ENCODE measurements at regions not wholly inside any gene's neighbourhood (a gene's known extent, or its start where the extent isn't known, plus 50 kb on each side); places are given as distances from the start of the nearest gene placed in this dataset.
"Not testable (repeated sequence)": the region's sequence is repeated elsewhere in the genome, so short reads cannot be mapped to it uniquely, and the experiment has no call there.

DNA sequence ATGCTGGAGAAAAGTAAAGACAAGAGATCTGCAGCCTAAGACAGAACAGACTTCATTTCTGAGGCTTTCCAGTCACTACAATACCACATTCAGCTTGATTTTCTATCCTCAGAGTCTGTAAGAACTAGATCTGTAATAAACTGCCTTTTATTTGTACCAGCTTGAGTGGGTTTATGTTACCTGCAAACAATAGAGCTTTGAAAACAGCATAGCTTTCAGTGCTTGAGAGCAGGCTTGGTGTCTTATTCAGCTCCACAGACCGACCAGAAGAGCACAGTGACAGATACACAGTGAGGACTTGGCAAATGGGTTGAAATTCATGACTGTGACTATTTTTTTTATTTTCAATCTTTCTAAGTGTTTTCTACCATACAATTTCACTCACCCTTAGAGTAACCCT, 207.8 kb upstream of the OTX2 start:
- H3K27me3 Mint-ChIP-seq (ENCODE audit: low read depth) = no peaks in the 10 kb centered on the region
- ChIA-PET POLR2A (no interaction called here), CTCF (no interaction called here)
- no peak overlapping the region for H3K27ac Mint-ChIP-seq
- ATAC-seq (no peak), DNase-seq (no peak)
- H3K9me3 Mint-ChIP-seq (ENCODE audit: insufficient read depth) = no peaks in the 10 kb centered on the region
- no peak overlapping the region for H3K4me3 Mint-ChIP-seq
- H3K36me3 Mint-ChIP-seq (ENCODE audit: low read depth) = no peaks in the 10 kb centered on the region
- no peaks in the 10 kb centered on the region for H3K4me1 Mint-ChIP-seq (ENCODE audit: low read depth)

DNA sequence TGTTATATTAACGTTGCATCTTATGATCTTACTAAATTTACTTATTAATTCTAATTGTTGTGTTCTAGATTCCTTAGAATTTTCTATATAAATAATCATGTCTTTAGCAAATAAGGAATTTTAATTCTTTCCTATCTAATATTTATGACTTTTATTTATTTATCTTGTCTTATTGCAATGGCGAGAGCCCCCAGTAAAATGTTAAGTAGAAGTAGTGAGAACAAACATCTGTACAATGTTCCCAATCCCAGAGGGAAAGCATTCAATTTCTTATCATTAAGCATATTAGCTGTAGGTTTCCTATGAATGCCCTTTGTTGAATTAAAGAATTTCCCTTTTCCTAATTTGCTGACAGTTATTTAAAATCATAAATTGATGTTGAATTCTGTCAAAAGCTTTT, 203.7 kb upstream of the OTX2 start:
- no peaks in the 10 kb centered on the region for H3K4me1 Mint-ChIP-seq (ENCODE audit: low read depth)
- H3K27ac Mint-ChIP-seq = no peak overlapping the region
- no peak for DNase-seq
- H3K36me3 Mint-ChIP-seq (ENCODE audit: low read depth) = no peaks in the 10 kb centered on the region
- H3K4me3 Mint-ChIP-seq = no peak overlapping the region
- POLR2A ChIA-PET = no interaction called here
- H3K27me3 Mint-ChIP-seq (ENCODE audit: low read depth) = peaks cover 3% of the 10 kb centered on the region
- H3K9me3 Mint-ChIP-seq (ENCODE audit: insufficient read depth) = no peaks in the 10 kb centered on the region
- no peak for ATAC-seq
- CTCF ChIA-PET = no interaction called here

DNA sequence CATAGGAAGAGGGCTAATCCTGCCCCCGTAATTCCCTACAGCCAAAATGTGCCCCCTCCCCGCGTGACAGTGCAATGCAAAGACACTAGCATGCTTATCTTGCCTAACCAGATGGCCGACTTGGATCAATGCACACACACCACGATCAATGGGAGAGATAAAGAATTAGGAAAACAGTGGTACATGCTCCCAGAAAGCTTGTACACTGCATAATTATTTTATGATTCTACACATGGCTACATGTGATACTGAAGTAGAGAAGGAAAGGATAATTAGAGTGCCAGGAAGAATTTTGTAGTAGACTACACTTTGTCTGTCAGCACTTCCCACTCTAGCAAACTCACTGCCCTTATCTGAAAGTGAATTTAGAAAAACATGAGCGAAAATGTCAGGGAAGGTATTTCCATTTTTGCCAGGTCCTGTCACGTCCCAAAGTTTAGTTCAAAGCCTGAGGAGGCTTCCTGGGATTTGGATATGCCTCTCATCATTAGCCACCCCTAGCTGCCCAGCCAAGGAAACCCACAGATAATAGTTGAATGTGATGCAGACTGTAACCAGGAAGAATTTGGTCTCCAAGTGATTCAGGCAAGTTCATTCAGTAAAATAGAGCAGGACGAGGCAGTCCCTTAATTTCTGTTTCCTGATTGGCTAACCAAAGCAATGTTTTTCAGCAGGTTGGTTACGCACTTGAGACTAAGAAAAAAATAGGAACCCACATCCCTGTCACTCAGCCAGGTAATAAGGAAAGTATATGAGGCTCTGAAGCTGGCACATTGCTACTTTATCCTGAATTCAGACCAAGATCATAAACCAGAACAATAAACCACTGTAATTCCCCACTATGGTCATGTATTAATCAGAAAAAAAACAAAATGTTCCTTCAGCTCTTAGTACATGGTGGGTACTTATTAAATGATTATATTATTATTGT, 199.6 kb upstream of the OTX2 start:
- Mint-ChIP-seq H3K27me3 (ENCODE audit: low read depth) (peaks cover 5% of the 10 kb centered on the region), H3K9me3 (ENCODE audit: insufficient read depth) (no peaks in the 10 kb centered on the region), H3K4me3 (no peak overlapping the region), H3K36me3 (ENCODE audit: low read depth) (no peaks in the 10 kb centered on the region), H3K27ac (no peak overlapping the region), H3K4me1 (ENCODE audit: low read depth) (no peaks in the 10 kb centered on the region)
- POLR2A ChIA-PET = no interaction called here
- ATAC-seq (no peak), DNase-seq (no peak)
- CTCF ChIA-PET = no interaction called here

DNA sequence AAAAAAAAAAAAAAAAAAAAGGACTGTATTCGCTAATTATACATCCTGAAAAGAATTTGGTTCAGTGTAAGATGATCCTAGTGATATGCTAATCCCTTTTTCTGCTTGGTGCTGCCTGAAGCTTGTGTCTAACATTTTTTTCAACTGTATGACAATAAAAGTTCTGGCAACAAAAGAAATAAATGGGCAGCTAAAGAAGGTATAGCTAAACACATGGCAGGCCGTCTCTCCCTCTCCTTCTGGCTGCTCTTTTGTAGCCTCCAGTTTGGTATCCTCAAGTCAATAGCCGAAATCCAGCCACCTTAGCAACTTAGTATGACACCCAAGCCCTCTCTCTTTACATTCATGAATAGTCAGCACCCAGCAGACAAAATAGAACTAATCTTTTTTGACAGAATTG, 198.3 kb upstream of the OTX2 start:
- DNase-seq = no peak
- no peak for ATAC-seq
- Mint-ChIP-seq H3K27me3 (ENCODE audit: low read depth) (peaks cover 5% of the 10 kb centered on the region), H3K4me3 (no peak overlapping the region), H3K4me1 (ENCODE audit: low read depth) (no peaks in the 10 kb centered on the region), H3K27ac (no peak overlapping the region), H3K36me3 (ENCODE audit: low read depth) (no peaks in the 10 kb centered on the region), H3K9me3 (ENCODE audit: insufficient read depth) (no peaks in the 10 kb centered on the region)
- CTCF ChIA-PET = no interaction called here
- POLR2A ChIA-PET = no interaction called here

DNA sequence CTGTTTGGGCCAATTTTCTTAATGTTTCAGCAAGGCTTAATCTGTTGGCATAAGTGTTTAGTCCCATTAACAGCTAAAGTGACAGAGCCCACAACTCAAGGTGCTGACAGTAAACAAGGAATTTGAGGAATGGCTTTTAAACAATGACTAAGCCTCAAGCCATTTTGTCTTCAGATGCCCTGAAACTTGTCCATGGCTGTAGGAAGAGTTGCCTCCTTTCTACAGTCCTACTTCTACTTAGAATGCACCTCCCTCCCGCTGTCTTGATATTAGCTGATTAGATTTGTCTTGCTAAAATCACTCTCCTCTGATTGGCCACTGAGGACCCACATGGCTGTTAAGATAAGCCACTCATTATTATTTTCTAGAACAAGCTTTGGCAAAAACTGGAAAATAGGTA, 188.4 kb upstream of the OTX2 start:
- ATAC-seq = no peak
- ChIA-PET CTCF (no interaction called here), POLR2A (no interaction called here)
- H3K4me1 Mint-ChIP-seq (ENCODE audit: low read depth) = no peaks in the 10 kb centered on the region
- no peaks in the 10 kb centered on the region for H3K9me3 Mint-ChIP-seq (ENCODE audit: insufficient read depth)
- no peak overlapping the region for H3K27ac Mint-ChIP-seq
- H3K27me3 Mint-ChIP-seq (ENCODE audit: low read depth) = no peaks in the 10 kb centered on the region
- H3K4me3 Mint-ChIP-seq = no peak overlapping the region
- no peaks in the 10 kb centered on the region for H3K36me3 Mint-ChIP-seq (ENCODE audit: low read depth)
- no peak for DNase-seq

DNA sequence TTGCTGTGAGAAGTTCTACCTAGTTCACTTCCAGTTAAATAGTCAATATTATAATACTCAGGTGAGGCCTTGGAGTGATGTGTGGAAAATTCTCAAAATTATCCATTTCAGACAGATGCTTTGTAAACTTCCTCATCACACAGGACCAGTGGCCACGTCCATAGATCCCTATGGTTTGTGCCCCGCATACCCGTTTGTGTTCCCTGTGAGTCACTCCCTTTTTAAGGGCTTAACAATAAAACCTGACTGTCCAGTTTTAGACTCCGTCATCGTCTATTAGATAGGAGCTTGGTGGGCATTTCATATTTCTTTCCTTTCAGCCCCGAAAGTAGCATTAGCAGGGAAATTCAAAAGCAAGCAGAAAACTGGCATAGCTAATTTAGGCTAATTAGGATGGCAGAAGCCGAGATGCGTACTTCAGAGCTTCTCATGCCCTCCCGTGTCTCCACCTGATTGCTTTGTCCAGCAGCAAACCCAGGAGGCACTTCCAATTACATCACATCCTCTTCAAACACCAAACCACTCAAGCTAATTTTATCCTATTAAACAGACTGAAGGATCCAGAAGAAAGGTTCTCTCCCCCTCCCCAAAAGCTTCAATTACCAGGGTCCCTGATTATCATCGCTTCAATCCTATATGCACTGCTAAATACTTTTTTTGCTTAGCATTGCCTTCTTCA, 186.6 kb upstream of the OTX2 start:
- H3K27me3 Mint-ChIP-seq (ENCODE audit: low read depth) = no peaks in the 10 kb centered on the region
- no peak for DNase-seq
- H3K4me3 Mint-ChIP-seq = no peak overlapping the region
- ChIA-PET CTCF (no interaction called here), POLR2A (no interaction called here)
- no peaks in the 10 kb centered on the region for H3K9me3 Mint-ChIP-seq (ENCODE audit: insufficient read depth)
- H3K4me1 Mint-ChIP-seq (ENCODE audit: low read depth) = no peaks in the 10 kb centered on the region
- no peak overlapping the region for H3K27ac Mint-ChIP-seq
- ATAC-seq = no peak
- no peaks in the 10 kb centered on the region for H3K36me3 Mint-ChIP-seq (ENCODE audit: low read depth)

DNA sequence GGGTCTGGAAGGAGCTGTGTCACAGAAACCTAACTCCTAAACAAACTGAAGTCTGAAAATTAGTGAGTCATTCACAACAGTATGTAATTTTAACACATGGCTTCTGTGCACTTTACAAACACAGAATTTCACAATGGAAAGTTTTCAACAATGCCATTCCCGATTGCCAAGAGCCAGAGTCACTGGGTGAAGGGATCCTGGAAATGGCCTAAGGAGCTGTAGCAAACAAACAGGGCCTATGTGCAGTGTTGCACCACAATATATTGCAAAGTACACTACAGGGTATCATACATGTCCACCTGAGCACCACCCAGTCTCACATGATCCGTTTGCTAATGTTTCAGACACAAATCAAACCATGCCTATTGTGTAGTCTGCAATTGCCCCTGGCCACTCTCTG, 184.7 kb upstream of the OTX2 start:
- no peak for ATAC-seq
- CTCF ChIA-PET = no interaction called here
- H3K27ac Mint-ChIP-seq = no peak overlapping the region
- no peaks in the 10 kb centered on the region for H3K27me3 Mint-ChIP-seq (ENCODE audit: low read depth)
- no peaks in the 10 kb centered on the region for H3K4me1 Mint-ChIP-seq (ENCODE audit: low read depth)
- DNase-seq = no peak
- POLR2A ChIA-PET = no interaction called here
- no peak overlapping the region for H3K4me3 Mint-ChIP-seq
- no peaks in the 10 kb centered on the region for H3K36me3 Mint-ChIP-seq (ENCODE audit: low read depth)
- no peaks in the 10 kb centered on the region for H3K9me3 Mint-ChIP-seq (ENCODE audit: insufficient read depth)

DNA sequence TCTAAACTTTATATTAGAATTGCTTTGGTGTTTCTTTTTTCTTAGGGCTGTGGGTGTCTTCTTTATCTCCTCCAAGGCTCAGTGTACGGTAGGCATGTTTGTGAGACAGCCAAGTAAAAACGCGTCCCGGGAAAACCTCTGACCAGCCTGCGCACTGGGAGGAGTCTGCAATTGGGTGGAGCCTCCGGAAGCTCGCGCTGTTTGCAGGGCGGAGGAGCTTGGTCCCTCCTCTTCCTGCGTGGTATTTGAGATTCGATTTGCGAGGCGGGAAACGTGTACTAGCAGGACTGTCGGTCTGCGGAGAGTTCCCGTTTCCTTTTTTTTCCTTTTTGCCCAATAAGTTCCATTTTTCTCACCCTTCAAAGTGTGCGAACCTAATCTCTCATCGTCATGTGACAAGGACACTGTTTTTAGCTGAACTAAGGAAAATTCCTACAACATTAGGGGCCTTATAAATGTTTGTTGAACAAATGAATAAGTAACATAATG, 182.1 kb upstream of the OTX2 start:
- ChIA-PET CTCF (no interaction called here), POLR2A (no interaction called here)
- Mint-ChIP-seq H3K4me3 (no peak overlapping the region), H3K27me3 (ENCODE audit: low read depth) (no peaks in the 10 kb centered on the region), H3K27ac (no peak overlapping the region), H3K4me1 (ENCODE audit: low read depth) (no peaks in the 10 kb centered on the region), H3K9me3 (ENCODE audit: insufficient read depth) (no peaks in the 10 kb centered on the region), H3K36me3 (ENCODE audit: low read depth) (no peaks in the 10 kb centered on the region)
- ATAC-seq = no peak
- DNase-seq = no peak

DNA sequence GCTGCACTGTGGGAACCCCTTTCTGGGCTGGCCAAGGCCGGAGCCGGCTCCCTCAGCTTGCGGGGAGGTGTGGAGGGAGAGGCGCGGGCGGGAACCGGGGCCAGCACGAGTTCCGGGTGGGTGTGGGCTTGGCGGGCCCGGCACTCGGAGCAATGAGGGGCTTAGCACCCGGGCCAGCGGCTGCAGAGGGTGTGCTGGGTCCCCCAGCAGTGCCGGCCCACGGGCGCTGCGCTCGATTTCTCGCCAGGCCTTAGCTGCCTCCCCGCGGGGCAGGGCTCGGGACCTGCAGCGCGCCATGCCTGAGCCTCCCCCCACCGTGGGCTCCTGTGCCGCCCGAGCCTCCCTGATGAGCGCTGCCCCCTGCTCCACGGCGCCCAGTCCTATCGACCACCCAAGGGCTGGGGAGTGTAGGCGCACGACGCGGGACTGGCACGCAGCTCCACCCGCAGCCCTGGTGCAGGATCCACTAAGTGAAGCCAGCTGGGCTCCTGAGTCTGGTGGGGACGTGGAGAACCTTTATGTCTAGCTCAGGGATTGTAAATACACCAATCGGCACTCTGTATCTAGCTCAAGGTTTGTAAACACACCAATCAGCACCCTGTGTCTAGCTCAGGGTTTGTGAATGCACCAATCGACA, 180.8 kb upstream of the OTX2 start:
- POLR2A ChIA-PET; H3K36me3 Mint-ChIP-seq (ENCODE audit: low read depth); H3K4me3 Mint-ChIP-seq; H3K27me3 Mint-ChIP-seq (ENCODE audit: low read depth); H3K27ac Mint-ChIP-seq; H3K4me1 Mint-ChIP-seq (ENCODE audit: low read depth); H3K9me3 Mint-ChIP-seq (ENCODE audit: insufficient read depth); DNase-seq; ATAC-seq; CTCF ChIA-PET: not testable (repeated sequence)

DNA sequence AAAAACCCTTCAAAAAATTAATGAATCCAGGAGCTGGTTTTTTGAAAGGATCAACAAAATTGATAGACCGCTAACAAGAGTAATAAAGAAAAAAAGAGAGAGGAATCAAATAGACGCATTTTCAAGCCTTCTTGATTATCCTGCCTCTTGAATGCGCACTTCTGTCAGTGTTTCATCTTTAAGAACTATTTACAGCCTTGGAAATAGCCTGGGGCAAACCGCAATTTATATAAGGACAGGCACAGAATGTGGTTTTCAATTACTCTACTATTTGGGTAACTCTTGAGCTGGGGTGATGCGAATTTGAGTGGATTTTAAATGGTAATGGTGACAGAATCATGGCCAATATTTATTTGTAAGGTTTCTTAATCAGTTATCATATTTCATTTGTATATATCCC, 179.1 kb upstream of the OTX2 start:
- H3K4me1 Mint-ChIP-seq (ENCODE audit: low read depth) = no peaks in the 10 kb centered on the region
- POLR2A ChIA-PET = no interaction called here

DNA sequence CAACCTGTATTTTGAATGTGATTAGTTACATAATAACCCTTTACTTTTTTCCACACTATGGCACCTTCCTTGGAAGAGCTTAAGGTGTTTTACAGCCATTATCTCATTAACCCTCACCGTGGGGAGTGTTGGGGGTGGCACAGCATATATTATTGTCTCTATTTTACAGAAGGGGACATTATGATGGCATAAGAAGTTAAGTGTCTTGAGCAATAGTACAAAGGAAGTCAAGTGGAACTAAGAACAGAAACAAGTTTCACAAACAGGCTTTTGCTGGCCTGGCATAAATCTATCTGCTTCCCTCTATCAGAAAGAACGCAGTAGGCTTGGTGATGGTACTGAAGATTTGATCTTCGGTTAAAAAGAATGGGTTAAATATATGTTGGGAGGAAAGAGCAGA, 169.7 kb upstream of the OTX2 start:
- Mint-ChIP-seq H3K27ac (no peak overlapping the region), H3K27me3 (ENCODE audit: low read depth) (no peaks in the 10 kb centered on the region), H3K9me3 (ENCODE audit: insufficient read depth) (no peaks in the 10 kb centered on the region), H3K36me3 (ENCODE audit: low read depth) (no peaks in the 10 kb centered on the region), H3K4me1 (ENCODE audit: low read depth) (no peaks in the 10 kb centered on the region), H3K4me3 (no peak overlapping the region)
- no peak for DNase-seq
- POLR2A ChIA-PET = no interaction called here
- CTCF ChIA-PET = no interaction called here
- no peak for ATAC-seq

More for the DNA sequence above, 179.1 kb upstream of the OTX2 start:
- Mint-ChIP-seq H3K4me3 (no peak overlapping the region), H3K27ac (no peak overlapping the region), H3K27me3 (ENCODE audit: low read depth) (no peaks in the 10 kb centered on the region), H3K9me3 (ENCODE audit: insufficient read depth) (no peaks in the 10 kb centered on the region), H3K36me3 (ENCODE audit: low read depth) (no peaks in the 10 kb centered on the region)
- DNase-seq (no peak), ATAC-seq (no peak)
- CTCF ChIA-PET = no interaction called here

DNA sequence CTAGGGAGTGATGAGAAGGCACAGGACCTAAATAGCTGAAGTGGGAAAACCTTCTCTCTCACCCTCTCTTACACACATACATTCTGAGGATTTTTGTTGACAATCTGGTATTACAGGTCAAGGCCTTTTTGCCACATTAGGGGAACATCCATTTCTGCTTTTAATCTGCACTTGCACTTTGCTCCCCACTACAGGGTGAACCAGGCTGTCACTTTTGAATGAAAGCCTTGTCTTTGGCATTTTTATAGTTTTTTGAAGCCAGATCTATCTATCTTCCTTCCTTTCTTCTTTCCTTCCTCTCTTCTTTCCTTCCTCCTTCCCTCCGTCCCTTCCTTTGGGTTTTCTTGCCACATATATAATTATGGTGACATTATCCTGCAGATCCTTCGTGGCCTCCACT, 165.9 kb upstream of the OTX2 start:
- Mint-ChIP-seq H3K9me3 (ENCODE audit: insufficient read depth) (no peaks in the 10 kb centered on the region), H3K36me3 (ENCODE audit: low read depth) (no peaks in the 10 kb centered on the region), H3K4me1 (ENCODE audit: low read depth) (no peaks in the 10 kb centered on the region), H3K4me3 (no peak overlapping the region), H3K27ac (no peak overlapping the region), H3K27me3 (ENCODE audit: low read depth) (no peaks in the 10 kb centered on the region)
- POLR2A ChIA-PET = no interaction called here
- DNase-seq = no peak
- CTCF ChIA-PET = no interaction called here
- no peak for ATAC-seq
